Umbilical cord (tissue), 1 donor: ENCODE measurements at regions not wholly inside any gene's neighbourhood (a gene's known extent, or its start where the extent isn't known, plus 50 kb on each side); places are given as distances from the start of the nearest gene placed in this dataset.

Experiments used
- DNase-seq: peaks from one replicate; pipeline ENCODE4 v3.0.0-alpha.2; 2015; ENCODE audit warnings: low spot score

DNA sequence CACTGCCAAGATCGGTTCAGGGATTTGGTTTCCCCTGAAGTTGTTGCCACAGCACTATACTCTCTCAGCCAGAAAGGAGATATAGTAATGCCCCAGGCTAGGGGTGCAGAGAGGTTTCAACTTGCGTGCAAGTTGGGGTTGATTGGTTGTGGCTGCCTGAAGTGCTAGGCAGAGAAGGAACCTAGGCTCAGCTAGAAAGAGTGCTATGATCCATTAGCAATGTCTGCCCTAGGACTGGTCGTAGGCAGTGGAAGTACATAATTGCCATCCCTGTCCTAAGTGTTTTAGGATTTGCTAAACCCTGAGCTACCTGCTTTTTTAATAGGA lies 136.6 kb upstream of the SMIM23 start:
- DNase-seq, result no peak

DNA sequence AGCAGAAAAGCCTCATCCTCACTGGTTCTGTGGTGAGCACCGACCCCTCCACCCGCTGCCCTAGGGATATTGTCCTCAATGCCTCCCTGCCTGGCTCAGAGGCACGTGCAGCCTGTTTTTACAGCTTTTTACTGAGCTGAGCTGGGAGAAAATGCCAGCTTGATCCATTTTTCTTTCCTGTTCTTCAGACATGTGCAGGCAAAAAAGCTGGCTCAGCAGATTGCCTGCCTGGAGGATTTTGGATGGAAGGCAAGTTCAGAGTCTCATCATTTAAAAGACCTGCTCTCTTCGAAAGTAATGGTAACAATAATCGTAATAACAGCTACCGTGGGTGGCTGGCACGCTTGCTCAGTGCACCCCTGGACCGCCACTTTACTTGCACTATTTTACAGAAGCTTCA lies 135.0 kb upstream of the SMIM23 start:
- DNase-seq, result peak; percentile 56

DNA sequence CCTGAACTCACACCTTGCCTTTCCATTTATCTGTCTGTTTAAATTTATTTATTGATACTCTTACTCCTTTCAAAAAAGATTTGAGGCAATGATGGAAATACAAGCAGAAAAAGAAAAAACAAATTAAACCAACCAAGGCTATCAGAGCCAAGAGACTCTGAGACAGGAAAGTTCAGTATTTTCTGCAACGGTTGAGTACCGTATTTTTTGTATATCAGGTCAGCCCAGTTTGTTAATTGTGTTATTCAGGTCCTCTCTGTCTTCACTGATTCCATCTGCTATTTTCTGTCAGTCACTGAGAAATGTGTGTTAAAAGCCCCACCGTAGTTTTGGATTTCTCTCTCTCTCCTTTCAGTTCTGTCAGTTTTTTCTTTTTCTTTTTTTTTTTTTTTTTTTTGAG lies 134.5 kb upstream of the SMIM23 start:
- DNase-seq, result no peak

DNA sequence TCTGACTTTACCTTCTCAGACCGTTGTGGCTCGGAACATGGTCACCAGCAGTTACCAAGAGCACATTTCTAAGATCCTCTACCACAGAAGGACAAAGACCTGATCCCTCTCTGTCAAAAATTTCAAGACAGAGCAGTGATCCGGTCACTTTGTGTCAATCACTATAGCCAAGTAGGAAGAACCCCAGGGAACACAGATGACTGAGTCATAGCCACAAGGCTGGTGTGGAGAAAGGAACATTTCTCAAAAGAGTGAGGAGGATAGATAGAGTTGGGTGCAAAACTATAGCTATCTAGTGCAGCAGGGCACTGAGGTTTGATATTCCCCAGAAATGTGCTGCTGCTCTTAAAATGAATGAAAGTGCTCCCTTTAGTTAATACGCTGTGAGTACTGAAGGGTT lies 130.7 kb upstream of the SMIM23 start:
- no peak for DNase-seq

DNA sequence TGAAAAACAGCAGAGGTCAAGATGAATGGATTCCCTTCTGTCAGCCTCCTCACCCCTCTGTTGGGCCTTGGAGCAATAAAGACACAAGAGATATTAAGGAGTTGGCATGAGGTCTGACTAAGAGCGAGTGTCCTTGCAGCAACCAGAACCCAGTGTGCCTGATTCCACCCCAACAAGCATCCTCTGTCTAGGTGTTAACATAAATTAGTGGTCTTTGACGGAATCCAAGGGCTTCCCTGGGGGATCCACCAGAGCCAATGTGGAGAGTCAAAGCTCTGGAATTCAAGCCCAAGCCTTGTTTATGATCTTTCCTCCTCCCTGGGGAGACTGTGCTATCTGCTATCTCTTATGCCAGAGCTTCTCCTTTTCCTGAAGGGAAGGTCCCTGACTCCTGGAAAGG lies 128.1 kb upstream of the SMIM23 start:
- no peak for DNase-seq

DNA sequence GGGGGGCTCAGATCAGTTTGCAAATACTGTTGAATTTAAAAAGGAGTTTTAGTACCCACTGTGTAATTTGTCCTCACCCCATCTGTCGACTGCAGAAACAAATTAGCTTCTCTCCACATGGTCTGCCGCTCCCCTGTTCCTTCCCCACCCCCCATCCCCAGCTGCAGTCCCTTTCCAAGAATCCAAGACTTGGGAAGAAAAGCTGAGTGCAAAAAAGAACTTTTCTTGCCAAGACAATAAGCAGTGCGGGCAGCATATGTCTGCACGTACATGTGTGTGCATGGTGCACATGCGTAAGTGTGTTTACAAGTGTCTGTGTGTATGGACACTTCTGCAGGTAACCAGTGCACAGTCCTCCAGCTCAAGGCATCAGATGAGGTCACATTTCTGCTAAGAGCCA lies 125.7 kb upstream of the SMIM23 start:
- DNase-seq, result no peak

DNA sequence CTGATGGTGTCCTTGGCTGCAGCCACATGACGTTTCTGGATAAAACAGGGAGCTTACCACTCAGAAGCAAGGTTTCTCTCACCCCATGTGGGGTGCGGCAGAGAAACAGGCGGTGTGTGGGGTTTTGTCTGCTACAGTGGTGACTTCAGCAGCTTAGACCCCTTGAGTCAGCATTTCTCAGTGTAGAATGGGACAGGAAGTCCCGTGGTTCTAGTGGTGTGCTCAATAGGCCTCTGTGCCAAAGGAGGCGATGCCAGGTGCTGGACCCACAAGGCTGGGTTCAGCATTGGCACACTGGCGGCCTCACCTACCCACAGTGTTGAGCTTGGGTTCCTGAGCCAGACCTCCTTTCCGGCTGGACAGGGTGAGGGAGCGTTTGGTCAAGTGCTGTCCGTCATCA lies 125.2 kb upstream of the SMIM23 start:
- no peak for DNase-seq

DNA sequence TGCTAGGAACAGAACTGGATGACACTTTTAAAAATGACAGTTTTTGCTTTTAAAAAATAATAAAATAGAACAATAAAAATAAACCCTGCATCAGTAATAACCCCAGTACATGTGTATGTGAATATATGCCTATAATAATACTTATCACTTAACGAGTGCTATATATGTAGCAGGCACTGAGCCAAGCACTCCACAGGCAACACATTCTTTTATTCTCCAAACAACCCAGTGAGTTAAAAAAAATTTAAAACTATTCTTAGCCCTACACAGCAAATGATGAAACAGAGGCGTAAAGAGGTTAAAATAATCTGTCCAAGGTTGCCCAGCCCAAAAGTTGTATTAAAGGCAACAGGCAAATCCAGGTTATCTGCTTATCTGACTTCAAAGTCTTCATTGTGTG lies 124.5 kb upstream of the SMIM23 start:
- DNase-seq, result no peak

DNA sequence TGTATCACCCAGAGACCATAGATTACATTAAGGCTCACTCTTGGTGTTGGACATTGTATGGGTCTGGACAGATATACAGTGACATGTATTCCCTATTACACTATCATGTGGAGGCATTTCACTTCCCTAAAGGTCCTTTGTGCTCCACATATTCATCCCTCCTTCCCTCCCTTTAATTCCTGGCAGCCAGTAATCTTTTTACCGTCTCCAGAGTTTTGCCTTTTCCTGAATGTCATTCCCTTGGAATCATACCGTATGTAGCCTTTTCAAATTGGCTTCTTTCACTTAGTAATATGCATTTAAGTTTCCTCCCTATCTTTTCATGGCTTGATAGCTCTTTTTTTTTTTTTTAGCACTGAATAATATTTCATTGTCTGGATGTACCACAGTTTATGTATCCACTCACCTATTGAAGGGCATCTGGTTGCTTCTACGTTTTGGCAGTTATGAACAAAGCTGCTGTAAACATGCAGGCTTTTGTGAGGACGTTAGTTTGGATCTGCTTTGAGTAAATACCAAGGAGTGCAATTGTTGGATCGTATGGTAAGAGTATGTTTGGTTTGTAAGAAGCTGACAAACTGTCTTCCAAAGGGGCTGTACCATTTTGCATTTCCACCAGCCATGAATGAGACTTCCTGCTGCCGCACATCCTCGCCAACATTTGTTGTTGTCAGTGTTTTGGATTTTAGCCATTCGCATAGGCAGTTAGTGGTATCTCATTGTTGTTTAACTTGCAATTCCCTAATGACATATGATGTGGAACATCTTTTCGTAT lies 122.1 kb upstream of the SMIM23 start:
- no peak for DNase-seq

DNA sequence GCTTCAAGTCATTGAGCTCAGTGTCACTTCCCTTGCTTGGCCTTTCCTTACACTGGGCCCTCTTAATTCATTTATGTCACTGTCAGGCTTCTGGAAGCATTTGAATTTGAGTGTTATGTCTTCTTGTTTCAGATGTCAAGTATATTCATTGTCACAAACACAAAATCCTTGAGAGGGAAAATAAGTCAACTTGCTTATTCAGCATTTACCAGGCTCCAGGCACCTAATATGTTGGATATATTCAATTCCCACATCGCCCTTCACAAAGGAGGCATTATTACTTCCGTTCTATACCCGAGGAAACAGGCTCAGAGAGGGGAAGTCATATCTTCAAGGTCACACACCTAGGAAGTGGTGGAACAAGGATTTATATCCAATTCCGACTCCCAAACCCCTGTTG lies 121.1 kb upstream of the SMIM23 start:
- DNase-seq, result no peak

DNA sequence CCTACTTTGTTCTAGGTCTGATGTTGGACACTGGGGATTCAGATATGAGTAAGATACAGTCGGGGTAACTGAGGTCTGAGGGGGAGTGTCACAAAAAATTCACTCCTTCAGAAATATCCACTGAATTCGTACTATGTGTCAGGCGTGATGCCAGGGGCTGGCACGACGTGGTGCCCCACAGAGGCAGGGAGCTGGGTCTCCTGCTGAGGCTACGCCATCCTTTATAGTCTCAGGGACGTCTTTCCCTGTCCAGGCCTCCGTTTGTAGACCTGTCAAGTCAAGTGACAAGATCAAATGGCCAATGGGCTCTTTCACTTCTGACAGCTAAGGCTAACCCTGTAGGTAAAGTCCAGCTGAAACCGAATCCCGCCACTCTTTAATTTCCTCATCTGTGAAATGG lies 118.8 kb upstream of the SMIM23 start:
- no peak for DNase-seq

DNA sequence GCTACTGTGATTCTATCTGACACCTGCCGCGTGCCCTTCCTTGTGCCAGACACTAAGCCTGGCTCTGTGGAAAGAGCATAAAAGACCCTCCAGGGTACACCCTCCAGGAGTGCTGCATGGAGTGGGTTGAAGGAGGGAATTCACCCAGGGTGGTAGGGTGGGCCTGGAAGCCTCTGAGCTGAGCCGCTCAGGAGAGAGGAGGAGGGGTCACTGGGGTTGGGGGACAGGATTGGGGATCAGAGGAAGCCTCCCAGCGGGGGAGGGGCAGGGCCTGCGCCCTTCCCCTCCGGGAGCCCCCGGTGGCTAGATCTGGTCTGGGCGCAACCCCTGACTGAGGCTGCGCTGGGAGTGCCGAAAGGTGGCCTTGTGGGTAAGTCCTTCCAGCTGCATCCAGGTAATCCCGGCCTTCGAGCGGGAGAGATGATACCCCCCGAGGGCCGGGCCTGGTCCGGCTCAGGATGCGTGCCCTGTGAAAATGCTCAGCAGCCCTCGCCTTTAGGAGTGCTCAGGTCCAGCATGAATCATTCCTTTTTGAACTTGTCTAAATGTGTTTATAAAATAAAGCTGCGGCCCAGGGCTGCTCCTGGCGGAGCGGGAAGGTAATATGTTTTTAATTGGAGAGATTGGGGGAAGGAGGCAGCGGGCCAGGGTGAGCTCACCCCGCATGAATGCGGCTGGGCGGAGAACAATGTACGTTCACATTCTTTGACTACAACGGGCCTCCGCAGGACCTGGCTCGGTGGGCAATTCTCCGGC lies 118.1 kb upstream of the SMIM23 start:
- DNase-seq, result peak; percentile 73

DNA sequence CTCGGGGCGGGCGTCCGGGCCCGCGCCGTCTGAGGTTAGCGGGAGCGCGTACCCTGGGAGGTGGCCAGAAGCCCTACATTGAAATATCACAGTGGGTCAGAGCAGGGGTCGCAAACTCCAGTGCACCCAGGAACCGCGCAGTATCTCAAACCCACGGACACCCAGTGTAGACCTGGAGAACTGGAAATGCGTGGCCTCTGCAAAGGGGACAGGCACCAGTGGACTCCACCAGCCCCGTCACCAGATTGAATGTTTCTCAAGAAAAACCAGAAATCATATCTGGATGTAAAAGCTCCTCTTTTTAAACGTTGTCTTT lies 117.6 kb upstream of the SMIM23 start:
- no peak for DNase-seq

DNA sequence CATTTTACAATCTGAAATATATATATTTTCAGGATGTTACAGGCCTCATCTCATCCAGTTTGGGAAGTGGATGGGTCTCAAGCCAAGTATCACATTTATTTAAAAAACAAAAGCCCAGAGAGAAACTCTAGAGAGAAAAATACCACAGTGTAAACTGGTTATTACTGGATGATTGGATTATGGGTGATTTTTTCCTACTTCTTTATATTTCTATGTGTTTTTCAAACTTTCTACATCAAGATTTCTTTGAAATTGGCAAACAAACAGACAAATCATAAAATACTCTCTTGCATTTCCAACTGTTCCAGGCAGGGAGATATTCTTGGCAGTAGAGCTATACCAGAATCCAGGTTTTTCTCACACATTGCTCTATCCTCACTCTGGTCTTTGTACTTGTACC lies 116.0 kb upstream of the SMIM23 start:
- DNase-seq, result peak; percentile 35

DNA sequence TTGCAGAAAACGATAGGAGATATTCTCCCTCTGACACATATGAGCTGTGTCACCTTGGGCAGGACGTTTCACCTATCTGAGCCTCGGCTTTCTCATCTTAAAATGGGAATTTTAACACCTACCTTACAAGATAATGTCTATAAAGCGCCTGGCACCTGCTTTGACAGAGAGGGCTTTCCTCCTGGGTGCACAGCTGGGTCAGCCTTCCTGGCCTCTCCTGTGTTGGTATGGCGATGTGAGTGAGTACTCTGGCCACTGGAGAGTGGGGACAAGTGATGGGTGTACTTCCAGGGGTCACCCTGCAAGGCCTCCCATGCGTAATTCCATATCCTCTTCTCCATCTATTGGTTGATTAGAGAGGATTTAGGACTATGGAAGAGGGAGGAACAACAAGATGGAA lies 113.1 kb upstream of the SMIM23 start:
- no peak for DNase-seq

DNA sequence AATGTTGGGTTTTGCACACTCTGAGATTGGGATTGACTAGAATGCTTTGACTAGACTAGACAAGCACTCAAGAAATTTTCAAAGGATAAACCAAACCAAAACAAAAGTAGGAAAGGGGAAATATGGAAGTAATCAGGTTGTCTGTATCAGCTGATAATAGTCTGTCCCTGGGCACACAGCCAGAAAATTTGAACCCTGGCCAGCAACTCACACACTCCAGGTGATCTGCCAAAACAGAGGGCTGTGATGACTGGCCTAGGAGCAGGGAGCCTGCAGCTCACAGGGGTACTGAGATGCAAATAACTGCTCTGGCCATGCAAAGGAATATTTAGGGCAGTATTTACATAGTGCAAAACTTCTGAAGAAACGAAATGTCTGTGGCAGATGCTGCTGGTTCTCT lies 112.3 kb upstream of the SMIM23 start:
- no peak for DNase-seq

DNA sequence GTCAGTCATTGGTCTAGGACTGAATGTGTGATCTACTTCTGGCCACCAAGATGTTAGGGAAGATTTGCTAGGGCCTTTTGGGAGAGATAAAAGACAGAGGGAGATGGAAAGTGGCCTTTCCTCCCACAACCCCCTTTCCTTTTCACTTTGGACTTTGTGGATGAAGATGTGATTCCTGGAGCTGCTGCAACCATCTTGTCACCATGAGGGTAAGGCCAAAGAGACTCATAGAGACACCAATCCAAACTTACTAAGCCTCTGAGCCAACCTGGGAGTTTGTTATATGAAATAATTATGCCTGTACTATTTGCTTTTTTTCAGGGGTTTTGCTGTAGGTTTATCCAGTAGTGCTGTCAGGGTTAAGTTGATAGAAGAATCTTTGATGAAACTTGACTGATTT lies 111.8 kb upstream of the SMIM23 start:
- DNase-seq, result no peak

DNA sequence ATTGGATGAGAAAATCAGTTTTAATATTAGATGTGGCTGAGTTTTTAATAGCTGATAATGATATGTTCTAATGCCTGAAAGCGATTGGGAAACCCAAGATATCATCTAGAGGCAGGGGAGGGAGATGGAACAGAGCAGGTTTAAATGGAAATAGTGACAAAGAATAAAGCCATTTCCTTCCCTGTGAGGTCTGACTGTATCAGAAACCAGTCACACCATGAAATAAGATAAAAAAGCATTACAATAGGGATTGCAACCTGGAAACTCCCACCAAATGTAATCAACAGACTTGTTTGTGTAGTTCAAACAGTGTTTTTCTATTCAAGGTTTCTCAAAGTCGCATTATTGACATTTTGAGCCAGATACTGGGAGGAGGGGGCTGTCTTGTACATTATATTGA lies 110.1 kb upstream of the SMIM23 start:
- no peak for DNase-seq

DNA sequence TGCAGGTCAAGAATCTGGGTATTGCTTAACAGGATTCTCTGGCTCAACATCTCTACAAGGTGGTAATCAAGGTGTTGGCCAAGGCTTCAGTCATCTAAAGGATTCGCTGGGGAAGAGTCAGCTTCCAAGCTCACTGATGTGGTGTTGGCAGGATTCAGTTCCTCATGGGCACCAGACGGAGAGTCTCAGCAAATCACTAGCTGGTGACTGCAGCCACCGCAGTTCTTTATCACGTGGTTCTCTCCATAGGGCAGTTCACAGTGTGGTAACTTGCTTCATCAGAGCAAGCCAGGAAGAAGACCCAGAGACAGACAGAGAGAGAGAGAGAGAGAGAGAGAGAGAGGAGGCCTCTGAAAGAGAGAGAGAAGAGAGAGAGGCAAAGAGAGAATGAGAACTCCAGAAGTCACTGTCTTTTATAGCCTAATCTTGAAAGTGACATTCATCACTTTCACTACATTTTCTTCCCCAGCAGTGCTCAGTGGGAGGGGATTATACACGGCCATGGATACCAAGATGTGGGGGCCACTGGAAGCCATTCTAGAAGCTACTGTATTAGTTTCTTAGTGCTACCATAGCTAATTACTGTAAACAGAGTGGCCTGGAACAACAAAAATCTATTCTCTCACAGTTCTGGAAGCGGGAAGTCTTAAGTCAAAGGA lies 109.2 kb upstream of the SMIM23 start:
- DNase-seq, result peak; percentile 27

DNA sequence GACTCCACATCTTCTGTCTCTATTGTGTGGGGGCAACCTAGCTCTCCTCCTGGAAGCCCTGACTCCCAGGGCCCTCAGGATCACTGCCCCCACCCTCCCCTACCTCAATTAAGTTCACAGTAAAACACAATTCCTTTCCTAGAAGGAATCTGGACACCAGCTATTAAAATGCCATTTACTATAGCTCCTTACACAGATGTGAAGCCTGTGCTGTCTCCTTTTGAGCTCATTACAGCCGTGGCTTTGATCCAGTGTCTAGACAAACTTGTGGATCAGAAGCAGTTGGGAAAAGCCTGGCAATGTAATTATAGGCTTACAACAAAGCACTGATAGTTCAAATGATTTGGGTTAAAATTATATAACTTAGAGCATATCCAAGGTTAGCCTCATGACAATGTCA lies 107.0 kb upstream of the SMIM23 start:
- peak; percentile 78 for DNase-seq

DNA sequence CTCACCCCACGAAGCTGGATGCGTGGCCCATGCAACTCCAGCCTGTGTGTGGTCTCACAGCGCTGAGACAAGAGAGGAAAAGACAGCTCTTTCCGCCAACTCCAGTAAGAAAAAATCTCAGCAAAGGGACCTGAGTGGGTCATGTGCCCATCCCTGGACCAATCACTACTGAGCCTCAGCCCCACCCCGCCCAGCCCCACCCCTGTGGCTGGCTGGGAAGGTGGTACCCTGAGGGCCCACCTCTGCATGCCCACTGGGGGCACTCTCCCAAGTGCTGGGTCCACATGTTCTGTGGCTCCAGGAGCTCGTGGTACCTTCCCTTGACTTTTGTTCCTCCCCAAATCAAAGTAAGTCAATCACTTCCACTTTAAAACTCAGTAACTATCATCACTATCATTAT lies 105.1 kb upstream of the SMIM23 start:
- no peak for DNase-seq

DNA sequence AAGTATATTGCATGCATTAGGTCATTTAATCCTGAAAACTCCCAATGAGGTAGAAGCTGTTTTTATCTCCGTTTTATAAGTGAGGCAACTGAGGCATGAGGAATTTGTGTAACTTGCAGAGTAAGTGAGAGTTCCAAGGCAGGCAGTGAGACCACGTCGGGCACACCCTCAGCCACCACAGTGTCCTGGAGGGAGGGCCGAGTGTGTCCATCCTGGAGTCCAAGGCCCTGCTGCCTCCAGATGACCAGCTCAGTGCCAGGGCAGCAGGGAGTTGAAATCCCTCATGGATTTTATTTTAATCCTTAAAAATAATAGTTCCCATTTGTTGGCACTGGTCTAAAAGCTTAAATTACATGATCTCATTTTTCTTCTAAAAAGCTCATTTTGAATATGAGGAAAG lies 104.6 kb upstream of the SMIM23 start:
- DNase-seq, result no peak

DNA sequence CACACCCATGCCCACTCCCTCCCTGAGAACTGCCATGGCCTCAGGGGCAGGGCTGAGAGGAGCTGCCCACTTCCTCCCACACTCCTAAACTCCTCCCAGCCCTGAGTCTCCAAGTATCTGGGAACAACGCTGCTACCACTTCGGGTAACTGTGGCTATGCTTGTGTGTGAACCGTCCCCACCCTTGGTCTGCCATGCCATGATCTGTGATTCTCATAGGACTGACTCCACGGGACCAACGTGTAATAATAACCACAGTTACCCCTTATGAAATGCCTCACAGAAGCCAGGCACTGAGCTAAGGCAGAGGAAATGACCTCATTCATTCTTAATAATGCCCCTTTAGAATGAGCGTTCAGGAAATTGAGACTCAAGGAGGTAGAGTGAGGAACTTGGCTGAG lies 103.9 kb upstream of the SMIM23 start:
- peak; percentile 22 for DNase-seq
